NCI-H524 (cell line): ENCODE measurements at regions not wholly inside any gene's neighbourhood (a gene's known extent, or its start where the extent isn't known, plus 50 kb on each side); places are given as distances from the start of the nearest gene placed in this dataset.

Experiments used
- DNase-seq, 2 experiments: peaks; one replicate each; lab custom pipeline; 2025; lab: John Stamatoyannopoulos, UW

GRCh38 chr4:53646795-53647194 is 55.5 kb upstream of the LNX1 start:
- no peak for DNase-seq

- no peak for DNase-seq
Measured at GRCh38 chr4:53645108-53645507, 53.8 kb upstream of the LNX1 start.

GRCh38 chr4:53644607-53645006 is 53.3 kb upstream of the LNX1 start:
- DNase-seq = peak in 1 of 2 experiments; percentile 31
